Lower leg skin (tissue), 3 donors: ENCODE measurements at regions not wholly inside any gene's neighbourhood (a gene's known extent, or its start where the extent isn't known, plus 50 kb on each side); places are given as distances from the start of the nearest gene placed in this dataset.

Experiments
- CTCF ChIP-seq, 3 donors: fragments of 450-650 bp; IDR thresholded peaks; one replicate each; pipeline ENCODE4 v1.5.1; 2016; ENCODE audit warnings: antibody characterized with exemption in 3 of 3, mild to moderate bottlenecking in 3 of 3, moderate library complexity in 2 of 3
- POLR2A ChIP-seq, 2 donors: fragments of 450-650 bp; IDR thresholded peaks; one replicate each; pipeline ENCODE4 v1.6.1; 2016 to 2017; ENCODE audit warnings: antibody characterized with exemption in 2 of 2, mild to moderate bottlenecking in 1 of 2, moderate library complexity in 1 of 2

- TF ChIP-seq POLR2A (IDR thresholded peaks at IDR 0.05) (no peak), CTCF (IDR thresholded peaks at IDR 0.05) (no peak)
These were observed 207.0 kb upstream of the COX10 start for GRCh38 chr17:13862346-13862745.
